ENCODE measurements at regions not wholly inside any gene's neighbourhood (a gene's known extent, or its start where the extent isn't known, plus 50 kb on each side); places are given as distances from the start of the nearest gene placed in this dataset.

- TF ChIP-seq, protein P1, sequence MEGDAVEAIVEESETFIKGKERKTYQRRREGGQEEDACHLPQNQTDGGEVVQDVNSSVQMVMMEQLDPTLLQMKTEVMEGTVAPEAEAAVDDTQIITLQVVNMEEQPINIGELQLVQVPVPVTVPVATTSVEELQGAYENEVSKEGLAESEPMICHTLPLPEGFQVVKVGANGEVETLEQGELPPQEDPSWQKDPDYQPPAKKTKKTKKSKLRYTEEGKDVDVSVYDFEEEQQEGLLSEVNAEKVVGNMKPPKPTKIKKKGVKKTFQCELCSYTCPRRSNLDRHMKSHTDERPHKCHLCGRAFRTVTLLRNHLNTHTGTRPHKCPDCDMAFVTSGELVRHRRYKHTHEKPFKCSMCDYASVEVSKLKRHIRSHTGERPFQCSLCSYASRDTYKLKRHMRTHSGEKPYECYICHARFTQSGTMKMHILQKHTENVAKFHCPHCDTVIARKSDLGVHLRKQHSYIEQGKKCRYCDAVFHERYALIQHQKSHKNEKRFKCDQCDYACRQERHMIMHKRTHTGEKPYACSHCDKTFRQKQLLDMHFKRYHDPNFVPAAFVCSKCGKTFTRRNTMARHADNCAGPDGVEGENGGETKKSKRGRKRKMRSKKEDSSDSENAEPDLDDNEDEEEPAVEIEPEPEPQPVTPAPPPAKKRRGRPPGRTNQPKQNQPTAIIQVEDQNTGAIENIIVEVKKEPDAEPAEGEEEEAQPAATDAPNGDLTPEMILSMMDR (IDR thresholded peaks at IDR 0.05): no peak
- no peak for TF ChIP-seq ZFX (IDR thresholded peaks at IDR 0.05; ENCODE audit: borderline replicate concordance)
Observed at GRCh38 chr18:57902721-57903120, 99.6 kb upstream of the ATP8B1 start.

All from 22Rv1 (cell line).